GM23338 (cell line): ENCODE measurements at regions not wholly inside any gene's neighbourhood (a gene's known extent, or its start where the extent isn't known, plus 50 kb on each side); places are given as distances from the start of the nearest gene placed in this dataset.

Experiments
- ATAC-seq: fragments of 200-7000 bp; cut with Tn5 transposase; 3 replicates; pipeline ENCODE4 v1.9.1; 2020
- DNase-seq: peaks from one replicate; pipeline ENCODE4 v3.0.0-alpha.2; 2015; ENCODE audit warnings: low spot score
- H2AFZ ChIP-seq: fragments of 200-600 bp; sonication (generic); 2 replicates; pipeline ENCODE4 v1.8.0; 2016; ENCODE audit warnings: antibody characterized with exemption, mild to moderate bottlenecking, moderate library complexity
- H3F3A ChIP-seq: fragments of 200-600 bp; sonication (generic); replicated peaks from 2 replicates; pipeline ENCODE4 v1.8.0; 2017; ENCODE audit warnings: antibody characterized with exemption, mixed run types, low read depth
- H3K27ac ChIP-seq: fragments of 200-600 bp; sonication (generic); 2 replicates; pipeline ENCODE4 v1.6.1; 2016; ENCODE audit warnings: low read depth
- H3K27me3 ChIP-seq: fragments of 200-600 bp; sonication (generic); 2 replicates; pipeline ENCODE4 v1.8.0; 2016; ENCODE audit warnings: mild to moderate bottlenecking, mixed run types, moderate library complexity; ENCODE audit not compliant: insufficient read depth
- H3K36me3 ChIP-seq: fragments of 200-600 bp; sonication (generic); 2 replicates; pipeline ENCODE4 v1.8.0; 2016; ENCODE audit warnings: mild to moderate bottlenecking; ENCODE audit not compliant: insufficient read depth
- H3K4me1 ChIP-seq: fragments of 200-600 bp; sonication (generic); 2 replicates; pipeline ENCODE4 v1.8.0; 2016; ENCODE audit warnings: mild to moderate bottlenecking, moderate library complexity; ENCODE audit not compliant: insufficient read depth
- H3K4me2 ChIP-seq: fragments of 200-600 bp; sonication (generic); 2 replicates; pipeline ENCODE4 v1.7.1; 2017; ENCODE audit warnings: mixed run types
- H3K4me3 ChIP-seq: fragments of 200-600 bp; sonication (generic); 2 replicates; pipeline ENCODE4 v1.6.1; 2016; ENCODE audit warnings: mixed run types
- H3K79me2 ChIP-seq: fragments of 200-600 bp; sonication (generic); replicated peaks from 2 replicates; pipeline ENCODE4 v1.8.0; 2017; ENCODE audit warnings: mild to moderate bottlenecking; ENCODE audit not compliant: insufficient read depth
- H3K9me2 ChIP-seq: fragments of 200-600 bp; sonication (generic); 2 replicates; pipeline ENCODE4 v1.8.0; 2017; ENCODE audit not compliant: insufficient read depth
- H4K20me1 ChIP-seq: fragments of 200-600 bp; sonication (generic); replicated peaks from 2 replicates; pipeline ENCODE4 v1.8.0; 2017; ENCODE audit warnings: mild to moderate bottlenecking; ENCODE audit not compliant: insufficient read depth
- H3K27ac Mint-ChIP-seq: 2 replicates; pipeline ENCODE4 v1.8.0; 2020; ENCODE audit warnings: inconsistent platforms, mild to moderate bottlenecking, moderate library complexity, mixed read lengths
- H3K27me3 Mint-ChIP-seq: 3 replicates; pipeline ENCODE4 v1.8.0; 2022; ENCODE audit warnings: low read depth, mild to moderate bottlenecking, moderate library complexity, mixed read lengths, inconsistent platforms; ENCODE audit not compliant: insufficient read depth, poor library complexity
- H3K36me3 Mint-ChIP-seq: 3 replicates; pipeline ENCODE4 v1.8.0; 2021; ENCODE audit warnings: low read depth, mild to moderate bottlenecking, inconsistent platforms, moderate library complexity, mixed read lengths
- H3K4me1 Mint-ChIP-seq: 3 replicates; pipeline ENCODE4 v1.8.0; 2020; ENCODE audit warnings: mild to moderate bottlenecking, inconsistent platforms, mixed read lengths
- H3K4me3 Mint-ChIP-seq: 3 replicates; pipeline ENCODE4 v1.8.0; 2021; ENCODE audit warnings: moderate library complexity, mild to moderate bottlenecking, inconsistent platforms, mixed read lengths
- H3K9me3 Mint-ChIP-seq: 3 replicates; pipeline ENCODE4 v1.8.0; 2020; ENCODE audit warnings: moderate library complexity, mild to moderate bottlenecking, inconsistent platforms, mixed read lengths
- CREB1 ChIP-seq: fragments of 250-450 bp; sonication (Bioruptor Pico); IDR thresholded peaks from 2 replicates; pipeline ENCODE4 v1.5.0; 2020; ENCODE audit warnings: low read depth, mild to moderate bottlenecking, moderate library complexity
- EZH2 ChIP-seq: fragments of 200-600 bp; sonication (generic); IDR thresholded peaks from one replicate; pipeline ENCODE4 v1.8.0; 2017; ENCODE audit warnings: antibody characterized with exemption, mild to moderate bottlenecking, low read depth; ENCODE audit not compliant: unreplicated experiment
- EZH2phosphoT487 ChIP-seq: fragments of 200-600 bp; sonication (generic); IDR thresholded peaks from one replicate; pipeline ENCODE4 v1.8.1; 2018; ENCODE audit warnings: antibody characterized with exemption; ENCODE audit not compliant: unreplicated experiment
- JUNB ChIP-seq: IDR thresholded peaks from one replicate; pipeline ENCODE4 v1.6.1; 2016; ENCODE audit warnings: antibody characterized with exemption; ENCODE audit not compliant: unreplicated experiment
- NANOG ChIP-seq: IDR thresholded peaks from 2 replicates; pipeline ENCODE4 v1.6.1; 2016; ENCODE audit warnings: antibody characterized with exemption, borderline replicate concordance
- POLR2AphosphoS5 ChIP-seq: IDR thresholded peaks from 2 replicates; pipeline ENCODE4 v1.6.1; 2016; ENCODE audit warnings: antibody characterized with exemption, low read depth
- STAT1 ChIP-seq: IDR thresholded peaks from one replicate; pipeline ENCODE4 v1.6.1; 2016; ENCODE audit warnings: antibody characterized with exemption; ENCODE audit not compliant: unreplicated experiment
- ZNF114 ChIP-seq: fragments of 250-450 bp; sonication (Bioruptor Pico); IDR thresholded peaks from 2 replicates; pipeline ENCODE4 v1.5.0; 2020; ENCODE audit warnings: mild to moderate bottlenecking, moderate library complexity
- ZNF331 ChIP-seq: fragments of 250-450 bp; sonication (Bioruptor Pico); IDR thresholded peaks from 2 replicates; pipeline ENCODE4 v1.5.0; 2020; ENCODE audit warnings: low read depth, mild to moderate bottlenecking, moderate library complexity
- TF ChIP-seq, protein P1 (sequence below): IDR thresholded peaks from one replicate; pipeline ENCODE4 v1.6.1; 2018; ENCODE audit warnings: antibody characterized with exemption; ENCODE audit not compliant: unreplicated experiment
- TF ChIP-seq, protein P2 (sequence below): IDR thresholded peaks from 2 replicates; pipeline ENCODE4 v1.6.1; 2016; ENCODE audit warnings: antibody characterized with exemption
- TF ChIP-seq, protein P3 (sequence below): fragments of 250-450 bp; sonication (Bioruptor Pico); IDR thresholded peaks from 2 replicates; pipeline ENCODE4 v1.5.0; 2020; ENCODE audit warnings: mild to moderate bottlenecking, moderate library complexity
- TF ChIP-seq, protein P4 (sequence below), 2 experiments: fragments of 200-600 bp in 1 of 2; sonication (generic) in 1 of 2; conservative IDR thresholded peaks; 2 replicates each; pipeline versions ENCODE4 v1.5.1 to v1.6.1; 2016 to 2017; ENCODE audit warnings: antibody characterized with exemption in 2 of 2, low read depth in 2 of 2, mild to moderate bottlenecking in 2 of 2, moderate library complexity in 1 of 2

DNA sequence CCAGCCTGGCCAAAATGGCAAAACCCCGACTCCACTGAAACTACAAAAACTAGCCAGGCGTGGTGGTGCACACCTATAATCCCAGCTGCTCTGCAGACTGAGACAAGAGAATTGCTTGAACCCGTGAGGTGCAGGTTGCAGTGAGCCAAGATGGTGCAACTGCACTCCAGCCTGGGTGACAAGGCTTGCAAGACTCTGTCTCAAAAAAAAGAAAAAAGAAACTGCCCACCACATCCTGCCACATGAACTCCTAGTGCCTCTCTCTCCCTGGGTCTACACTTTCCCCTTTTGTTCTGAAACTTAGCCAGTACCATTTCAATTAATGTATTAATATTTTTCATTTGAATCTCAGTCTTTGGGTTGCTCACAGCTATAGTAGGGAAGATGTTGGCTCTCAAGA lies 192.2 kb upstream of the MME start:
- TF ChIP-seq ZNF114 (CRISPR knock-in tag) = no peak
- TF ChIP-seq EZH2 = no peak
- TF ChIP-seq, protein P1, sequence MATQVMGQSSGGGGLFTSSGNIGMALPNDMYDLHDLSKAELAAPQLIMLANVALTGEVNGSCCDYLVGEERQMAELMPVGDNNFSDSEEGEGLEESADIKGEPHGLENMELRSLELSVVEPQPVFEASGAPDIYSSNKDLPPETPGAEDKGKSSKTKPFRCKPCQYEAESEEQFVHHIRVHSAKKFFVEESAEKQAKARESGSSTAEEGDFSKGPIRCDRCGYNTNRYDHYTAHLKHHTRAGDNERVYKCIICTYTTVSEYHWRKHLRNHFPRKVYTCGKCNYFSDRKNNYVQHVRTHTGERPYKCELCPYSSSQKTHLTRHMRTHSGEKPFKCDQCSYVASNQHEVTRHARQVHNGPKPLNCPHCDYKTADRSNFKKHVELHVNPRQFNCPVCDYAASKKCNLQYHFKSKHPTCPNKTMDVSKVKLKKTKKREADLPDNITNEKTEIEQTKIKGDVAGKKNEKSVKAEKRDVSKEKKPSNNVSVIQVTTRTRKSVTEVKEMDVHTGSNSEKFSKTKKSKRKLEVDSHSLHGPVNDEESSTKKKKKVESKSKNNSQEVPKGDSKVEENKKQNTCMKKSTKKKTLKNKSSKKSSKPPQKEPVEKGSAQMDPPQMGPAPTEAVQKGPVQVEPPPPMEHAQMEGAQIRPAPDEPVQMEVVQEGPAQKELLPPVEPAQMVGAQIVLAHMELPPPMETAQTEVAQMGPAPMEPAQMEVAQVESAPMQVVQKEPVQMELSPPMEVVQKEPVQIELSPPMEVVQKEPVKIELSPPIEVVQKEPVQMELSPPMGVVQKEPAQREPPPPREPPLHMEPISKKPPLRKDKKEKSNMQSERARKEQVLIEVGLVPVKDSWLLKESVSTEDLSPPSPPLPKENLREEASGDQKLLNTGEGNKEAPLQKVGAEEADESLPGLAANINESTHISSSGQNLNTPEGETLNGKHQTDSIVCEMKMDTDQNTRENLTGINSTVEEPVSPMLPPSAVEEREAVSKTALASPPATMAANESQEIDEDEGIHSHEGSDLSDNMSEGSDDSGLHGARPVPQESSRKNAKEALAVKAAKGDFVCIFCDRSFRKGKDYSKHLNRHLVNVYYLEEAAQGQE = no peak
- TF ChIP-seq, protein P2, sequence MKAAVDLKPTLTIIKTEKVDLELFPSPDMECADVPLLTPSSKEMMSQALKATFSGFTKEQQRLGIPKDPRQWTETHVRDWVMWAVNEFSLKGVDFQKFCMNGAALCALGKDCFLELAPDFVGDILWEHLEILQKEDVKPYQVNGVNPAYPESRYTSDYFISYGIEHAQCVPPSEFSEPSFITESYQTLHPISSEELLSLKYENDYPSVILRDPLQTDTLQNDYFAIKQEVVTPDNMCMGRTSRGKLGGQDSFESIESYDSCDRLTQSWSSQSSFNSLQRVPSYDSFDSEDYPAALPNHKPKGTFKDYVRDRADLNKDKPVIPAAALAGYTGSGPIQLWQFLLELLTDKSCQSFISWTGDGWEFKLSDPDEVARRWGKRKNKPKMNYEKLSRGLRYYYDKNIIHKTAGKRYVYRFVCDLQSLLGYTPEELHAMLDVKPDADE = no peak
- no peak for TF ChIP-seq STAT1
- no peak for TF ChIP-seq NANOG
- TF ChIP-seq, protein P3, sequence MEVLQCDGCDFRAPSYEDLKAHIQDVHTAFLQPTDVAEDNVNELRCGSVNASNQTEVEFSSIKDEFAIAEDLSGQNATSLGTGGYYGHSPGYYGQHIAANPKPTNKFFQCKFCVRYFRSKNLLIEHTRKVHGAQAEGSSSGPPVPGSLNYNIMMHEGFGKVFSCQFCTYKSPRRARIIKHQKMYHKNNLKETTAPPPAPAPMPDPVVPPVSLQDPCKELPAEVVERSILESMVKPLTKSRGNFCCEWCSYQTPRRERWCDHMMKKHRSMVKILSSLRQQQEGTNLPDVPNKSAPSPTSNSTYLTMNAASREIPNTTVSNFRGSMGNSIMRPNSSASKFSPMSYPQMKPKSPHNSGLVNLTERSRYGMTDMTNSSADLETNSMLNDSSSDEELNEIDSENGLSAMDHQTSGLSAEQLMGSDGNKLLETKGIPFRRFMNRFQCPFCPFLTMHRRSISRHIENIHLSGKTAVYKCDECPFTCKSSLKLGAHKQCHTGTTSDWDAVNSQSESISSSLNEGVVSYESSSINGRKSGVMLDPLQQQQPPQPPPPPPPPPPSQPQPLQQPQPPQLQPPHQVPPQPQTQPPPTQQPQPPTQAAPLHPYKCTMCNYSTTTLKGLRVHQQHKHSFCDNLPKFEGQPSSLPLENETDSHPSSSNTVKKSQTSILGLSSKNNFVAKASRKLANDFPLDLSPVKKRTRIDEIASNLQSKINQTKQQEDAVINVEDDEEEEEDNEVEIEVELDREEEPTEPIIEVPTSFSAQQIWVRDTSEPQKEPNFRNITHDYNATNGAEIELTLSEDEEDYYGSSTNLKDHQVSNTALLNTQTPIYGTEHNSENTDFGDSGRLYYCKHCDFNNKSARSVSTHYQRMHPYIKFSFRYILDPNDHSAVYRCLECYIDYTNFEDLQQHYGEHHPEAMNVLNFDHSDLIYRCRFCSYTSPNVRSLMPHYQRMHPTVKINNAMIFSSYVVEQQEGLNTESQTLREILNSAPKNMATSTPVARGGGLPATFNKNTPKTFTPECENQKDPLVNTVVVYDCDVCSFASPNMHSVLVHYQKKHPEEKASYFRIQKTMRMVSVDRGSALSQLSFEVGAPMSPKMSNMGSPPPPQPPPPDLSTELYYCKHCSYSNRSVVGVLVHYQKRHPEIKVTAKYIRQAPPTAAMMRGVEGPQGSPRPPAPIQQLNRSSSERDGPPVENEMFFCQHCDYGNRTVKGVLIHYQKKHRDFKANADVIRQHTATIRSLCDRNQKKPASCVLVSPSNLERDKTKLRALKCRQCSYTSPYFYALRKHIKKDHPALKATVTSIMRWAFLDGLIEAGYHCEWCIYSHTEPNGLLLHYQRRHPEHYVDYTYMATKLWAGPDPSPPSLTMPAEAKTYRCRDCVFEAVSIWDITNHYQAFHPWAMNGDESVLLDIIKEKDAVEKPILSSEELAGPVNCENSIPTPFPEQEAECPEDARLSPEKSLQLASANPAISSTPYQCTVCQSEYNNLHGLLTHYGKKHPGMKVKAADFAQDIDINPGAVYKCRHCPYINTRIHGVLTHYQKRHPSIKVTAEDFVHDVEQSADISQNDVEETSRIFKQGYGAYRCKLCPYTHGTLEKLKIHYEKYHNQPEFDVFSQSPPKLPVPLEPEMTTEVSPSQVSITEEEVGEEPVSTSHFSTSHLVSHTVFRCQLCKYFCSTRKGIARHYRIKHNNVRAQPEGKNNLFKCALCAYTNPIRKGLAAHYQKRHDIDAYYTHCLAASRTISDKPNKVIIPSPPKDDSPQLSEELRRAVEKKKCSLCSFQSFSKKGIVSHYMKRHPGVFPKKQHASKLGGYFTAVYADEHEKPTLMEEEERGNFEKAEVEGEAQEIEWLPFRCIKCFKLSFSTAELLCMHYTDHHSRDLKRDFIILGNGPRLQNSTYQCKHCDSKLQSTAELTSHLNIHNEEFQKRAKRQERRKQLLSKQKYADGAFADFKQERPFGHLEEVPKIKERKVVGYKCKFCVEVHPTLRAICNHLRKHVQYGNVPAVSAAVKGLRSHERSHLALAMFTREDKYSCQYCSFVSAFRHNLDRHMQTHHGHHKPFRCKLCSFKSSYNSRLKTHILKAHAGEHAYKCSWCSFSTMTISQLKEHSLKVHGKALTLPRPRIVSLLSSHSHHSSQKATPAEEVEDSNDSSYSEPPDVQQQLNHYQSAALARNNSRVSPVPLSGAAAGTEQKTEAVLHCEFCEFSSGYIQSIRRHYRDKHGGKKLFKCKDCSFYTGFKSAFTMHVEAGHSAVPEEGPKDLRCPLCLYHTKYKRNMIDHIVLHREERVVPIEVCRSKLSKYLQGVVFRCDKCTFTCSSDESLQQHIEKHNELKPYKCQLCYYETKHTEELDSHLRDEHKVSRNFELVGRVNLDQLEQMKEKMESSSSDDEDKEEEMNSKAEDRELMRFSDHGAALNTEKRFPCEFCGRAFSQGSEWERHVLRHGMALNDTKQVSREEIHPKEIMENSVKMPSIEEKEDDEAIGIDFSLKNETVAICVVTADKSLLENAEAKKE (CRISPR knock-in tag) = no peak
- no peak for TF ChIP-seq ZNF331 (CRISPR knock-in tag)
- no peak for TF ChIP-seq EZH2phosphoT487
- no peak for TF ChIP-seq CREB1 (CRISPR knock-in tag)
- no peak for TF ChIP-seq POLR2AphosphoS5
- TF ChIP-seq JUNB = no peak
- TF ChIP-seq, protein P4, sequence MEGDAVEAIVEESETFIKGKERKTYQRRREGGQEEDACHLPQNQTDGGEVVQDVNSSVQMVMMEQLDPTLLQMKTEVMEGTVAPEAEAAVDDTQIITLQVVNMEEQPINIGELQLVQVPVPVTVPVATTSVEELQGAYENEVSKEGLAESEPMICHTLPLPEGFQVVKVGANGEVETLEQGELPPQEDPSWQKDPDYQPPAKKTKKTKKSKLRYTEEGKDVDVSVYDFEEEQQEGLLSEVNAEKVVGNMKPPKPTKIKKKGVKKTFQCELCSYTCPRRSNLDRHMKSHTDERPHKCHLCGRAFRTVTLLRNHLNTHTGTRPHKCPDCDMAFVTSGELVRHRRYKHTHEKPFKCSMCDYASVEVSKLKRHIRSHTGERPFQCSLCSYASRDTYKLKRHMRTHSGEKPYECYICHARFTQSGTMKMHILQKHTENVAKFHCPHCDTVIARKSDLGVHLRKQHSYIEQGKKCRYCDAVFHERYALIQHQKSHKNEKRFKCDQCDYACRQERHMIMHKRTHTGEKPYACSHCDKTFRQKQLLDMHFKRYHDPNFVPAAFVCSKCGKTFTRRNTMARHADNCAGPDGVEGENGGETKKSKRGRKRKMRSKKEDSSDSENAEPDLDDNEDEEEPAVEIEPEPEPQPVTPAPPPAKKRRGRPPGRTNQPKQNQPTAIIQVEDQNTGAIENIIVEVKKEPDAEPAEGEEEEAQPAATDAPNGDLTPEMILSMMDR (conservative IDR thresholded peaks at IDR 0.05; ENCODE audit: low read depth in 2 of 2) = no peak
- Histone ChIP-seq H3K4me2 (no peak overlapping the region), H3K4me1 (no peaks in the 10 kb centered on the region), H2AFZ (no peak overlapping the region), H4K20me1 (no peaks in the 10 kb centered on the region), H3K9me2 (peaks cover 7% of the 10 kb centered on the region), H3K79me2 (no peaks in the 10 kb centered on the region), H3K27me3 (no peaks in the 10 kb centered on the region), H3K36me3 (no peaks in the 10 kb centered on the region), H3K4me3 (no peak overlapping the region), H3K27ac (no peak overlapping the region), H3F3A (no peaks in the 10 kb centered on the region)
- H3K36me3 Mint-ChIP-seq = no peaks in the 10 kb centered on the region
- no peak for DNase-seq
- ATAC-seq = no peak
- H3K4me1 Mint-ChIP-seq = no peaks in the 10 kb centered on the region
- peaks cover 5% of the 10 kb centered on the region; the same call in 1 of the 3 replicates for H3K9me3 Mint-ChIP-seq
- no peak overlapping the region for H3K4me3 Mint-ChIP-seq
- H3K27me3 Mint-ChIP-seq = no peaks in the 10 kb centered on the region
- no peak overlapping the region; the same call in 1 of the 2 replicates for H3K27ac Mint-ChIP-seq
